MM.1S (cell line): ENCODE measurements at regions not wholly inside any gene's neighbourhood (a gene's known extent, or its start where the extent isn't known, plus 50 kb on each side); places are given as distances from the start of the nearest gene placed in this dataset.

Experiments used
- EZH2 ChIP-seq: fragments of 300-600 bp; sonication (generic); optimal IDR thresholded peaks from 2 replicates; pipeline ENCODE3; 2017; ENCODE audit warnings: low read depth, mild to moderate bottlenecking, antibody characterized with exemption, low read length, mixed read lengths
- TF ChIP-seq, protein P1 (sequence below): fragments of 300-600 bp; sonication (generic); IDR thresholded peaks from 2 replicates; pipeline ENCODE4 v1.5.1; 2016; ENCODE audit warnings: antibody characterized with exemption, low read length, mixed read lengths

DNA sequence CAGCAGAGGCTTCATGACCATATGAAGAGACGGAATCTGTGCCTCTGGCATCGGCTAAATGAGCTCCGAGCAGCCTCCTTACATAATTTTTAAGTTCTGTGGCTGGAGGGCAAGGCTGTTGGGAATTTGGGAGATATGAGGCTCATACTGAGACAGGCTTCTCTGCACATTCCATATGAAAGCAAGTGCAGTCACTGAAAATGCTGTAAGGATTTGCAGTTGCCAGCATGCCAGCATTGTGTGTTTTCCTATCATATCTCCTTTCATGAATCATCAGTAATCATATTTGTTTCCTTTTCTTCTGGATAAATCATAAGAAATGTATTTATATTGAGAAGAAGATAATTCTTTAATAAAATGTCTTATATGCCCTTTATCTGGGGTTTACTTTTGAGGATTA is 775.4 kb downstream of the SEMA5A start:
- TF ChIP-seq, protein P1, sequence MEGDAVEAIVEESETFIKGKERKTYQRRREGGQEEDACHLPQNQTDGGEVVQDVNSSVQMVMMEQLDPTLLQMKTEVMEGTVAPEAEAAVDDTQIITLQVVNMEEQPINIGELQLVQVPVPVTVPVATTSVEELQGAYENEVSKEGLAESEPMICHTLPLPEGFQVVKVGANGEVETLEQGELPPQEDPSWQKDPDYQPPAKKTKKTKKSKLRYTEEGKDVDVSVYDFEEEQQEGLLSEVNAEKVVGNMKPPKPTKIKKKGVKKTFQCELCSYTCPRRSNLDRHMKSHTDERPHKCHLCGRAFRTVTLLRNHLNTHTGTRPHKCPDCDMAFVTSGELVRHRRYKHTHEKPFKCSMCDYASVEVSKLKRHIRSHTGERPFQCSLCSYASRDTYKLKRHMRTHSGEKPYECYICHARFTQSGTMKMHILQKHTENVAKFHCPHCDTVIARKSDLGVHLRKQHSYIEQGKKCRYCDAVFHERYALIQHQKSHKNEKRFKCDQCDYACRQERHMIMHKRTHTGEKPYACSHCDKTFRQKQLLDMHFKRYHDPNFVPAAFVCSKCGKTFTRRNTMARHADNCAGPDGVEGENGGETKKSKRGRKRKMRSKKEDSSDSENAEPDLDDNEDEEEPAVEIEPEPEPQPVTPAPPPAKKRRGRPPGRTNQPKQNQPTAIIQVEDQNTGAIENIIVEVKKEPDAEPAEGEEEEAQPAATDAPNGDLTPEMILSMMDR: no peak
- no peak for TF ChIP-seq EZH2
